Tibial artery (tissue), 4 donors: ENCODE measurements at regions not wholly inside any gene's neighbourhood (a gene's known extent, or its start where the extent isn't known, plus 50 kb on each side); places are given as distances from the start of the nearest gene placed in this dataset.

Experiments
- DNase-seq, 2 donors: peaks; one replicate each; pipeline ENCODE4 v3.0.0-alpha.2; 2019
- H3K27ac ChIP-seq, 2 donors: fragments of 200-600 bp; sonication (generic) in 1 of 2; 1 replicate in 1 of 2; 2 replicates in 1 of 2; pipeline ENCODE4 v1.5.1; 2018 to 2019; ENCODE audit warnings: mild to moderate bottlenecking in 1 of 2
- H3K27me3 ChIP-seq, 2 donors: fragments of 200-600 bp; sonication (generic) in 1 of 2; one replicate each; pipeline versions ENCODE4 v1.5.1 to v1.6.0; 2016 to 2019
- H3K36me3 ChIP-seq, 3 donors: fragments of 200-600 bp; sonication (generic) in 2 of 3; one replicate each; pipeline ENCODE4 v1.5.1; 2016 to 2019; ENCODE audit warnings: mild to moderate bottlenecking in 2 of 3
- H3K4me1 ChIP-seq, 4 donors: fragments of 200-600 bp; sonication (generic) in 2 of 4; 1 replicate in 3 of 4; 2 replicates in 1 of 4; pipeline ENCODE4 v1.5.1; 2016 to 2019
- H3K4me3 ChIP-seq, 2 donors: fragments of 200-600 bp; sonication (generic) in 1 of 2; 1 replicate in 1 of 2; 2 replicates in 1 of 2; pipeline ENCODE4 v1.5.1; 2018 to 2019; ENCODE audit warnings: mild to moderate bottlenecking in 2 of 2
- H3K9me3 ChIP-seq, 3 donors: fragments of 200-600 bp; sonication (generic) in 1 of 3; one replicate each; pipeline ENCODE4 v1.5.1; 2016 to 2019
- CTCF ChIP-seq, 2 experiments: fragments of 200-600 bp in 1 of 2; fragments of 450-650 bp in 1 of 2; IDR thresholded peaks; one replicate each; pipeline ENCODE4 v1.5.1; 2017 to 2019; ENCODE audit warnings: antibody characterized with exemption in 2 of 2, mild to moderate bottlenecking in 1 of 2, moderate library complexity in 1 of 2
- intact Hi-C: fragments of 100-400 bp; cut with DNase I; formaldehyde crosslinking; loops from one replicate; pipeline ENCODE4 v1.15.0; 2023; ENCODE audit warnings: low total_unique reads

- Histone ChIP-seq H3K27me3 (no peaks in the 10 kb centered on the region), H3K4me3 (no peak overlapping the region), H3K4me1 (peaks cover 0 to 6% (median 0%) of the 10 kb centered on the region in 4 donors), H3K27ac (no peak overlapping the region), H3K36me3 (no peaks in the 10 kb centered on the region), H3K9me3 (no peaks in the 10 kb centered on the region)
- DNase-seq, result no peak
- TF ChIP-seq CTCF (IDR thresholded peaks at IDR 0.05), result no peak
- intact Hi-C loops, result no loop called here
Measured at GRCh38 chr6:105641504-105641903, 238.6 kb upstream of the PREP start.

- H3K27me3 ChIP-seq, result no peaks in the 10 kb centered on the region
- TF ChIP-seq CTCF (IDR thresholded peaks at IDR 0.05), result no peak
- no peaks in the 10 kb centered on the region for H3K36me3 ChIP-seq
- no peak overlapping the region for H3K4me3 ChIP-seq
- no peak for DNase-seq
- no peaks in the 10 kb centered on the region for H3K4me1 ChIP-seq
- no peaks in the 10 kb centered on the region for H3K9me3 ChIP-seq
- intact Hi-C loops, result no loop called here
- no peak overlapping the region for H3K27ac ChIP-seq
Measured at GRCh38 chr6:105639124-105639523, 236.2 kb upstream of the PREP start.

- no peak for DNase-seq
- H3K36me3 ChIP-seq, result no peaks in the 10 kb centered on the region
- intact Hi-C loops, result no loop called here
- H3K27me3 ChIP-seq, result no peaks in the 10 kb centered on the region
- H3K9me3 ChIP-seq, result no peaks in the 10 kb centered on the region
- H3K4me3 ChIP-seq, result no peak overlapping the region
- H3K4me1 ChIP-seq, result no peaks in the 10 kb centered on the region
- TF ChIP-seq CTCF (IDR thresholded peaks at IDR 0.05), result no peak
- H3K27ac ChIP-seq, result no peak overlapping the region
Measured at GRCh38 chr6:105633814-105634213, 230.9 kb upstream of the PREP start.

- Histone ChIP-seq H3K27me3 (no peaks in the 10 kb centered on the region), H3K9me3 (no peaks in the 10 kb centered on the region), H3K4me1 (no peaks in the 10 kb centered on the region), H3K36me3 (no peaks in the 10 kb centered on the region), H3K4me3 (no peak overlapping the region), H3K27ac (no peak overlapping the region)
- TF ChIP-seq CTCF (IDR thresholded peaks at IDR 0.05), result no peak
- no peak for DNase-seq
- intact Hi-C loops, result no loop called here
Measured at GRCh38 chr6:105628156-105628860, 225.4 kb upstream of the PREP start.

GRCh38 chr6:105626295-105627158 is 223.6 kb upstream of the PREP start:
- H3K4me1 ChIP-seq, result no peaks in the 10 kb centered on the region
- no peak for TF ChIP-seq CTCF (IDR thresholded peaks at IDR 0.05)
- no peak for DNase-seq
- no peak overlapping the region for H3K27ac ChIP-seq
- intact Hi-C loops, result no loop called here
- no peaks in the 10 kb centered on the region for H3K9me3 ChIP-seq
- H3K27me3 ChIP-seq, result no peaks in the 10 kb centered on the region
- H3K4me3 ChIP-seq, result no peak overlapping the region
- no peaks in the 10 kb centered on the region for H3K36me3 ChIP-seq
